ENCODE measurements at regions not wholly inside any gene's neighbourhood (a gene's known extent, or its start where the extent isn't known, plus 50 kb on each side); places are given as distances from the start of the nearest gene placed in this dataset.

GRCh38 chr3:150351398-150351797 is 56.7 kb upstream of the TSC22D2 start:
- ChIA-PET CTCF (ENCODE audit: low intra/inter-chr PET ratio) (no interaction called here), POLR2A (interaction anchor here (0.8 kb wide), 1 partner anchor 575 kb away, joined by 3 read pairs; no protein-coding TSS in a partner anchor)
- Histone ChIP-seq H3K27ac (ENCODE audit: extremely low read depth, low read depth, low read length) (no peak overlapping the region), H4K20me1 (replicated peaks; ENCODE audit: control insufficient read depth, insufficient read depth, low read length) (no peaks in the 10 kb centered on the region), H3K79me2 (ENCODE audit: control insufficient read depth, insufficient read depth, low read length) (no peaks in the 10 kb centered on the region), H3K9me1 (ENCODE audit: control insufficient read depth, insufficient read depth, low read length) (no peaks in the 10 kb centered on the region), H3K4me1 (replicated peaks in 1 of 2; ENCODE audit: control insufficient read depth in 2 of 2, insufficient read depth in 2 of 2, low read length in 2 of 2) (no peaks in the 10 kb centered on the region), H2AFZ (ENCODE audit: low read depth, low read length) (no peak overlapping the region), H3K9ac (ENCODE audit: insufficient read depth in 1 of 2, low read depth in 2 of 2, low read length in 2 of 2) (no peak overlapping the region), H3K27me3 (ENCODE audit: control insufficient read depth in 2 of 2, insufficient read depth in 2 of 2, low read length in 2 of 2) (peaks cover 6 to 8% of the 10 kb centered on the region in 2 experiments; a peak in 2 of 5 replicates), H3K9me3 (replicated peaks; ENCODE audit: control insufficient read depth, insufficient read depth, low read depth, low read length) (no peaks in the 10 kb centered on the region), H3K36me3 (ENCODE audit: control insufficient read depth, insufficient read depth, low read length) (no peaks in the 10 kb centered on the region), H3K4me2 (ENCODE audit: insufficient read depth, low read length) (no peak overlapping the region), H3K4me3 (no peak overlapping the region)
- in situ Hi-C loops (cut with MboI), result no loop called here
- WGBS (ENCODE audit: insufficient coverage, low coverage, missing lambda C conversion rate), result 68% methylated on average over 3 of the region's 3 CpGs
- intact Hi-C loops (cut with micrococcal nuclease), result no loop called here
- FAIRE-seq (no peak), ATAC-seq (no peak), DNase-seq (ENCODE audit: extremely low read depth in 1 of 4, low spot score in 3 of 4) (no peak)
- no peak for TF ChIP-seq XRCC3 (IDR thresholded peaks at IDR 0.05)
- TF ChIP-seq GTF3C2 (IDR thresholded peaks at IDR 0.05; ENCODE audit: borderline replicate concordance, extremely low read depth, insufficient read length), result no peak
- no peak for TF ChIP-seq EP400 (IDR thresholded peaks at IDR 0.05)
- no peak for TF ChIP-seq TFE3 (CRISPR knock-in tag; IDR thresholded peaks at IDR 0.05)
- no peak for TF ChIP-seq TGIF2 (CRISPR knock-in tag; IDR thresholded peaks at IDR 0.05)
- no peak for TF ChIP-seq KLF13 (tag; IDR thresholded peaks at IDR 0.05; ENCODE audit: borderline replicate concordance, low read depth)
- TF ChIP-seq ZBTB26 (CRISPR knock-in tag; IDR thresholded peaks at IDR 0.05), result no peak
- TF ChIP-seq CBFA2T2 (conservative IDR thresholded peaks at IDR 0.05), result no peak
- no peak for TF ChIP-seq KLF10 (CRISPR knock-in tag; IDR thresholded peaks at IDR 0.05)
- TF ChIP-seq GABPB2 (CRISPR knock-in tag; conservative IDR thresholded peaks at IDR 0.05), result no peak
- BruUV-seq (replicated peaks), result no TSS peak
